BJ (cell line): ENCODE measurements at regions not wholly inside any gene's neighbourhood (a gene's known extent, or its start where the extent isn't known, plus 50 kb on each side); places are given as distances from the start of the nearest gene placed in this dataset.

ENCODE experiments used
- CTCF ChIA-PET: fragments of 350-600 bp; formaldehyde crosslinking; extraction: SDS; loops from one replicate; lab custom pipeline; 2021; ENCODE audit warnings: antibody characterized with exemption, inconsistent platforms; lab: Yijun Ruan, JAX
- POLR2A ChIA-PET: fragments of 300-600 bp; sonication (Branson Sonifier 250); formaldehyde crosslinking; extraction: SDS; loops from one replicate; lab custom pipeline; 2021; ENCODE audit warnings: antibody characterized with exemption; lab: Charles Lee
- DNase-seq: peaks from one replicate; pipeline ENCODE4 v3.0.0-alpha.2; 2011; ENCODE audit warnings: low read depth
- H3K27me3 ChIP-seq: 2 replicates; pipeline ENCODE4 v1.6.0; 2011; ENCODE audit warnings: low read length; ENCODE audit not compliant: control insufficient read depth, insufficient read depth
- H3K36me3 ChIP-seq: 2 replicates; pipeline ENCODE4 v1.5.1; 2011; ENCODE audit warnings: low read length; ENCODE audit not compliant: control insufficient read depth, insufficient read depth
- H3K4me3 ChIP-seq: 2 replicates; pipeline ENCODE4 v1.5.1; 2011; ENCODE audit warnings: low read depth, mild to moderate bottlenecking, control low read depth, low read length
- TF ChIP-seq, protein P1 (sequence below): IDR thresholded peaks from 2 replicates; pipeline ENCODE4 v1.5.1; 2011; ENCODE audit warnings: low read depth, mild to moderate bottlenecking, control low read depth, inconsistent platforms, low read length, moderate library complexity; ENCODE audit not compliant: insufficient read depth

DNA sequence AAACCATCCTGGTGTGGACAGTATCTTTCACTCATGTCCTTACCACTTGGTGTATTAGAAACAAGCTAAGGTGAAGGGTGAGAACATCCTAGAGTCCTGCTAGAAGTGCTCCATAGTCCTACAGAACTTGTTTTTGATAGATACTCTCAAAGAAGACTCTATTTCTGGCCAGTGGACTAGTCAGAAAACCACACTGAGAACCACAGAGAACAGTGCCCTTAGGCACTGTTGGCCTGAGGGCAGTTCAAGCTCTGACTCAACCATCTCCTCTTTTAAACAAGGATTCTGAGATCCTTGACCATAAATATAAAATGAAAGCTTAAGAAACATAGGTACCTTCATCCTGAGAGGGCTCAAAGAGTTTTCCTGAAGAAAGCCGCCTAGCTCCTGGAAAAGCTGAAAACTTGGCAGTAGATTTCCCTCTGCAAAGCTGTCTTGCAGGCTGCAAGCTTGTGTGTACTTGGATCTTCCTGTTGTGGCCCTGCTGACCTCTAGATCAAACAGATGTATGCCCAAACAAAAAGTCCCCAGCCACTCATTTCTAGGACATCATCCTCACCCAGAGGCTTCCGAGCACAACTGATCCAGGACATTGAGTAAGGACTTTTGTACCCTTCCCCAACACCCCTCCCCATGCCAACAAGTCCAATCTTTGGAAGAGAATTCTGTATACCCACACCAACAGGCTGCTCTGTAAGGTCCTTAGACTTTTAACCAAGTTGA is 111.6 kb upstream of the CXCL13 start:
- Histone ChIP-seq H3K27me3 (no peaks in the 10 kb centered on the region; the same call in none of the 2 replicates), H3K36me3 (no peaks in the 10 kb centered on the region), H3K4me3 (no peak overlapping the region)
- DNase-seq, result no peak
- ChIA-PET POLR2A (no interaction called here), CTCF (no interaction called here)
- TF ChIP-seq, protein P1, sequence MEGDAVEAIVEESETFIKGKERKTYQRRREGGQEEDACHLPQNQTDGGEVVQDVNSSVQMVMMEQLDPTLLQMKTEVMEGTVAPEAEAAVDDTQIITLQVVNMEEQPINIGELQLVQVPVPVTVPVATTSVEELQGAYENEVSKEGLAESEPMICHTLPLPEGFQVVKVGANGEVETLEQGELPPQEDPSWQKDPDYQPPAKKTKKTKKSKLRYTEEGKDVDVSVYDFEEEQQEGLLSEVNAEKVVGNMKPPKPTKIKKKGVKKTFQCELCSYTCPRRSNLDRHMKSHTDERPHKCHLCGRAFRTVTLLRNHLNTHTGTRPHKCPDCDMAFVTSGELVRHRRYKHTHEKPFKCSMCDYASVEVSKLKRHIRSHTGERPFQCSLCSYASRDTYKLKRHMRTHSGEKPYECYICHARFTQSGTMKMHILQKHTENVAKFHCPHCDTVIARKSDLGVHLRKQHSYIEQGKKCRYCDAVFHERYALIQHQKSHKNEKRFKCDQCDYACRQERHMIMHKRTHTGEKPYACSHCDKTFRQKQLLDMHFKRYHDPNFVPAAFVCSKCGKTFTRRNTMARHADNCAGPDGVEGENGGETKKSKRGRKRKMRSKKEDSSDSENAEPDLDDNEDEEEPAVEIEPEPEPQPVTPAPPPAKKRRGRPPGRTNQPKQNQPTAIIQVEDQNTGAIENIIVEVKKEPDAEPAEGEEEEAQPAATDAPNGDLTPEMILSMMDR, result no peak

DNA sequence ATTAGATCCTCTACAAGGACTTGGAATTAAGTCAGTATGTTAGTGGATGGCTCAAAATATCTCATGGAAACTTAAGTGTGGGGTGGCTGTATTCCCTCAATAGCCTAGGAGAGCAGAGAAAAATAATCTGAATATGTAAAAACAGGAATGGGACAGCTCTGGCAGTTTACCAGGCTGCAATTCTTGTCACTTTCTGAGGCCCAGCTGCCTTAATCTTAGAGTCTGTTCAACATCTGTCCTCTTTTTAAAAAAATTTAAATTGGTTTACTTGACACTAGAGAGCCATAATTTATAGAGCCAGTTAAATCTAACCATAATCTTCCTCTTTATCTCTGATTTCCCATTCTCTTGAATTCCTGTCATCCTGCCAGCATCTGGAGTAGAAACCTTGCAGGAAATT is 109.2 kb upstream of the CXCL13 start:
- ChIA-PET CTCF (no interaction called here), POLR2A (no interaction called here)
- Histone ChIP-seq H3K36me3 (no peaks in the 10 kb centered on the region), H3K27me3 (no peaks in the 10 kb centered on the region; the same call in none of the 2 replicates), H3K4me3 (no peak overlapping the region)
- TF ChIP-seq, protein P1, result no peak
- no peak for DNase-seq

DNA sequence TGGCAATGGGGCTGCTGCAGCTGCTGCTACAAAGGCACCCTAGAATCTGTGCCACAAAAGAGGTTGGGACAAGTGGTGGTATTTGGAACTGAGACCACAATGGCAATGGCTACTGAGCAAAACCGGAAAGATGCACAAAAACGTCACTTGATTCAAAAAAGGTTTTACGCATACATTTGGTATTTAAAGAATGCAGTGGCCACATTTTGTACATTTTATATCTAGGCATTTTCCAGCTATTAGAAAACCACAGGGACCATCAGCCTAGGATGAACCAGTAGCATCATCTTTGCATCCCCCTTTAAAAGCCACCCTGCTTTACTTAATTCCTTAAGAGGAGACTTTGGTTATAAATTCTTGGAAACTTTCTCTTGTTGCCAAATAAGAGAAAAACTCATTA is 104.8 kb upstream of the CXCL13 start:
- DNase-seq, result no peak
- Histone ChIP-seq H3K36me3 (no peaks in the 10 kb centered on the region), H3K4me3 (no peak overlapping the region), H3K27me3 (no peaks in the 10 kb centered on the region; the same call in 1 of the 2 replicates)
- CTCF ChIA-PET, result no interaction called here
- TF ChIP-seq, protein P1, result no peak
- POLR2A ChIA-PET, result no interaction called here

DNA sequence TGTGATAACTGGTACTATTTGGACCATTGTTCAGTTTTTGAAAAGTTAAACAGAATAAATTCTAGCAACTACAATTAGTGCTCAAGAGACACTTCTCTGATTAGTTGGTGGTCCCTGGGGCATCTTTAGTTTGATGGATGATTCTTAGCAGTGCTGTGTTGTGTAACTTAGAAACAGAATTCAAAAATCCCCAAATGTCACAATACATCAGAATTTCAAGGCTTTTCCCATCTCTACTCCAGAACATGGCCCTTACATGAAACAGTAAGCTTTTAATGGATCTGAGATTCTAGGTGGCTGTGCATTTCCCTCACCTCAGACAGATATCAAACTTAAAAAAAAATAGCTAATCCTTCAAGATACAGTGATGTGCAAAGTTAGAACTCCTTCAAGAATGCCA is 104.4 kb upstream of the CXCL13 start:
- Histone ChIP-seq H3K4me3 (no peak overlapping the region), H3K36me3 (no peaks in the 10 kb centered on the region), H3K27me3 (no peaks in the 10 kb centered on the region; the same call in 1 of the 2 replicates)
- ChIA-PET POLR2A (no interaction called here), CTCF (no interaction called here)
- TF ChIP-seq, protein P1, result no peak
- no peak for DNase-seq

DNA sequence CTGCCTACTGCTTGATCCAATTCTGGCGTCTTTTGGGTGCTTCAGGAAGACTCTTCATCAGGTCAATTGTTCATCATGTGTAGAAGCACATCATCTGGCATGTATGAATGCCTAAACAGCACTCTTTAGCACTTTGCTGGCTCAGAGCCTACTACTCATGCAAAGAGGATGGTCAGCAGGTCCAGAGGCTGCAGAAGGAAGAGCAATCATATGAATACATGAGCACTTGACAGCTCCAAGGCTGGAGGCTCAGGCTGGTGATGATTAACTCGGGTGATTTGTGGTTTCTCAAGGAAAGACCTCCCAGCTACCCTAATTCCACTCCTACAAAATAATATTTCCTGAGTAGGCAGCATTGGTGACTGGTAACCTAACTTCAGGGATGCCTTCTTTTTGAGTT is 103.8 kb upstream of the CXCL13 start:
- POLR2A ChIA-PET, result no interaction called here
- CTCF ChIA-PET, result no interaction called here
- no peaks in the 10 kb centered on the region; the same call in 1 of the 2 replicates for H3K27me3 ChIP-seq
- H3K36me3 ChIP-seq, result no peaks in the 10 kb centered on the region
- DNase-seq, result no peak
- TF ChIP-seq, protein P1, result no peak
- no peak overlapping the region for H3K4me3 ChIP-seq
